HCT116 (cell line): ENCODE measurements at regions not wholly inside any gene's neighbourhood (a gene's known extent, or its start where the extent isn't known, plus 50 kb on each side); places are given as distances from the start of the nearest gene placed in this dataset.

Source experiments
- ATAC-seq: fragments of 200-7000 bp; cut with Tn5 transposase; 2 replicates; pipeline ENCODE4 v1.9.1; 2020; ENCODE audit warnings: mild to moderate bottlenecking, moderate library complexity
- BruUV-seq: library from RNA; stranded (reverse); fragments of 400-500 nt; replicated peaks from 2 replicates; lab custom pipeline; 2021; lab: Mats Ljungman, UMichigan
- CTCF ChIA-PET: fragments of 300-600 bp; sonication (Branson Sonifier 250); formaldehyde crosslinking; loops from one replicate; lab custom pipeline; 2021; ENCODE audit warnings: antibody characterized with exemption; lab: Charles Lee
- POLR2A ChIA-PET: fragments of 300-600, 350-600 bp; sonication (Branson Sonifier 250); formaldehyde crosslinking; loops from one replicate; lab custom pipeline; 2021; ENCODE audit warnings: antibody characterized with exemption; lab: Charles Lee
- RAD21 ChIA-PET, 2 experiments: fragments of 300-600 bp; sonication (Branson Sonifier 250); formaldehyde crosslinking; loops; one replicate each; lab custom pipeline; 2023; ENCODE audit warnings: low total read pairs in 2 of 2; ENCODE audit not compliant: uncharacterized antibody in 2 of 2, unreplicated experiment in 2 of 2, low non-redundant PET in 1 of 2; lab: Charles Lee
- DNase-seq: peaks from one replicate; pipeline ENCODE4 v3.0.0-alpha.2; 2010; ENCODE audit warnings: low read depth, low spot score
- H2AFZ ChIP-seq: fragments of 200-600 bp; shearing (Covaris generic), sonication (generic); 2 replicates; pipeline ENCODE4 v1.6.1; 2017; ENCODE audit warnings: low read depth, mixed run types, mixed read lengths, antibody characterized with exemption, low read length; ENCODE audit not compliant: poor library complexity, severe bottlenecking
- H3K27ac ChIP-seq: 2 replicates; pipeline ENCODE4 v1.5.1; 2012; ENCODE audit warnings: low read depth, low read length
- H3K27me3 ChIP-seq: fragments of 200-600 bp; sonication (generic); 2 replicates; pipeline ENCODE4 v1.6.1; 2016; ENCODE audit warnings: mixed run types, low read length, mixed read lengths; ENCODE audit not compliant: insufficient read depth
- H3K36me3 ChIP-seq, 2 experiments: fragments of 200-500 bp in 1 of 2; fragments of 200-600 bp in 1 of 2; sonication (Bioruptor generic) in 1 of 2; sonication (generic) in 1 of 2; 2 replicates each; pipeline versions ENCODE4 v1.5.1 to v1.6.1; 2014 to 2016; ENCODE audit warnings: low read length in 2 of 2, inconsistent platforms in 1 of 2, mixed read lengths in 1 of 2, mixed run types in 1 of 2; ENCODE audit not compliant: insufficient read depth in 2 of 2, control insufficient read depth in 1 of 2
- H3K4me1 ChIP-seq, 2 experiments: fragments of 200-600 bp in 1 of 2; sonication (generic) in 1 of 2; 2 replicates each; pipeline versions ENCODE4 v1.5.1 to v1.6.1; 2012 to 2017; ENCODE audit warnings: low read length in 2 of 2, inconsistent platforms in 1 of 2, mild to moderate bottlenecking in 1 of 2, mixed read lengths in 1 of 2, mixed run types in 1 of 2, moderate library complexity in 1 of 2; ENCODE audit not compliant: insufficient read depth in 2 of 2, control insufficient read depth in 1 of 2
- H3K4me2 ChIP-seq: fragments of 200-600 bp; sonication (generic); 2 replicates; pipeline ENCODE4 v1.6.1; 2017; ENCODE audit warnings: mixed run types, low read length, mixed read lengths
- H3K4me3 ChIP-seq, 2 experiments: fragments of 200-600 bp in 1 of 2; sonication (generic) in 1 of 2; replicated peaks in 1 of 2; 2 replicates each; pipeline ENCODE4 v1.5.1; 2011 to 2016; ENCODE audit warnings: low read length in 2 of 2, control low read depth in 1 of 2, low read depth in 1 of 2, mild to moderate bottlenecking in 1 of 2, mixed read lengths in 1 of 2, mixed run types in 1 of 2
- H3K79me2 ChIP-seq: fragments of 200-600 bp; sonication (generic); 2 replicates; pipeline ENCODE4 v1.6.1; 2017; ENCODE audit warnings: mild to moderate bottlenecking, mixed run types, low read length, moderate library complexity, mixed read lengths; ENCODE audit not compliant: insufficient read depth
- H3K9ac ChIP-seq: fragments of 200-600 bp; sonication (generic); 2 replicates; pipeline ENCODE4 v1.6.1; 2016; ENCODE audit warnings: low read length, mixed read lengths
- H3K9me2 ChIP-seq: fragments of 200-600 bp; sonication (generic), shearing (Covaris generic); 2 replicates; pipeline ENCODE4 v1.6.1; 2017; ENCODE audit warnings: mixed run types, mild to moderate bottlenecking, moderate library complexity; ENCODE audit not compliant: insufficient read depth
- H3K9me3 ChIP-seq, 2 experiments: fragments of 200-500 bp in 1 of 2; fragments of 200-600 bp in 1 of 2; sonication (Bioruptor generic) in 1 of 2; sonication (generic) in 1 of 2; 2 replicates each; pipeline ENCODE4 v1.6.1; 2014 to 2017; ENCODE audit warnings: low read length in 2 of 2, mixed read lengths in 2 of 2, inconsistent platforms in 1 of 2, low read depth in 1 of 2, mild to moderate bottlenecking in 1 of 2, mixed run types in 1 of 2, moderate library complexity in 1 of 2; ENCODE audit not compliant: control insufficient read depth in 1 of 2, insufficient read depth in 1 of 2
- H4K20me1 ChIP-seq: fragments of 200-600 bp; sonication (generic), shearing (Covaris generic); 2 replicates; pipeline ENCODE4 v1.6.1; 2017; ENCODE audit warnings: mixed run types, mild to moderate bottlenecking, moderate library complexity; ENCODE audit not compliant: insufficient read depth
- CBX3 ChIP-seq: IDR thresholded peaks from 2 replicates; pipeline ENCODE4 v1.6.1; 2012; ENCODE audit warnings: low read depth
- EGR1 ChIP-seq: IDR thresholded peaks from 2 replicates; pipeline ENCODE4 v1.6.1; 2012; ENCODE audit warnings: low read depth
- ELF1 ChIP-seq: IDR thresholded peaks from 2 replicates; pipeline ENCODE4 v1.6.1; 2012; ENCODE audit warnings: low read depth, borderline replicate concordance
- EZH2 ChIP-seq: fragments of 200-600 bp; sonication (generic); IDR thresholded peaks from 2 replicates; pipeline ENCODE4 v1.6.1; 2017; ENCODE audit warnings: antibody characterized with exemption, mixed run types
- EZH2phosphoT487 ChIP-seq: fragments of 200-600 bp; IDR thresholded peaks from 2 replicates; pipeline ENCODE4 v1.6.1; 2018; ENCODE audit warnings: antibody characterized with exemption, borderline replicate concordance
- FOSL1 ChIP-seq: IDR thresholded peaks from 2 replicates; pipeline ENCODE4 v1.6.1; 2012; ENCODE audit warnings: low read depth
- JUND ChIP-seq: IDR thresholded peaks from 2 replicates; pipeline ENCODE4 v1.6.1; 2012
- POLR2A ChIP-seq: IDR thresholded peaks from 2 replicates; pipeline ENCODE4 v1.7.0; 2011; ENCODE audit warnings: borderline replicate concordance; ENCODE audit not compliant: insufficient read depth, insufficient read length; ENCODE audit errors: extremely low read depth
- POLR2AphosphoS5 ChIP-seq: IDR thresholded peaks from 2 replicates; pipeline ENCODE4 v1.6.1; 2011; ENCODE audit warnings: mild to moderate bottlenecking, low read depth, low read length, moderate library complexity
- SIN3A ChIP-seq: IDR thresholded peaks from 2 replicates; pipeline ENCODE4 v1.6.1; 2012; ENCODE audit warnings: low read depth
- SP1 ChIP-seq: IDR thresholded peaks from 2 replicates; pipeline ENCODE4 v1.6.1; 2012; ENCODE audit warnings: low read depth
- TCF7L2 ChIP-seq: IDR thresholded peaks from 2 replicates; pipeline ENCODE4 v1.7.0; 2011; ENCODE audit warnings: borderline replicate concordance, inconsistent platforms; ENCODE audit not compliant: insufficient read depth, insufficient read length; ENCODE audit errors: extremely low read depth
- YY1 ChIP-seq: IDR thresholded peaks from 2 replicates; pipeline ENCODE4 v1.6.1; 2011; ENCODE audit warnings: low read length, low read depth, moderate library complexity, mild to moderate bottlenecking; ENCODE audit not compliant: insufficient replicate concordance; ENCODE audit errors: extremely low read depth
- ZNF274 ChIP-seq: fragments of 200-500 bp; sonication (Bioruptor generic); IDR thresholded peaks from 2 replicates; pipeline ENCODE4 v1.6.1; 2014; ENCODE audit warnings: mild to moderate bottlenecking, low read depth, low read length, inconsistent platforms
- intact Hi-C: fragments of 100-400 bp; cut with micrococcal nuclease; formaldehyde crosslinking; loops from 2 replicates; pipeline ENCODE4 v1.10.0; 2022
- TF ChIP-seq, protein P1 (sequence below), 3 experiments: fragments of 200-600 bp in 1 of 3; sonication (generic) in 1 of 3; IDR thresholded peaks in 2 of 3; conservative IDR thresholded peaks in 1 of 3; 2 replicates each; pipeline ENCODE4 v1.5.1; 2012 to 2017; ENCODE audit warnings: low read depth in 2 of 3, low read length in 2 of 3, antibody characterized with exemption in 1 of 3, borderline replicate concordance in 1 of 3, control low read depth in 1 of 3, mild to moderate bottlenecking in 1 of 3, mixed read lengths in 1 of 3, mixed run types in 1 of 3, moderate library complexity in 1 of 3; ENCODE audit not compliant: insufficient read depth in 1 of 3
- TF ChIP-seq, protein P2 (sequence below): IDR thresholded peaks from 2 replicates; pipeline ENCODE4 v1.6.1; 2011; ENCODE audit warnings: mild to moderate bottlenecking, low read length, moderate library complexity; ENCODE audit not compliant: insufficient replicate concordance; ENCODE audit errors: extremely low read depth
- TF ChIP-seq, protein P3 (sequence below): IDR thresholded peaks from 2 replicates; pipeline ENCODE4 v1.6.1; 2012

GRCh38 chr7:110412614-110413013 lies 678.3 kb upstream of the LRRN3 start:
- intact Hi-C loops, result no loop called here
- ChIA-PET CTCF (no interaction called here), POLR2A (no interaction called here)

GRCh38 chr7:110413038-110413437 lies 677.9 kb upstream of the LRRN3 start:
- H3K27me3 ChIP-seq, result no peaks in the 10 kb centered on the region
- no peak for TF ChIP-seq CBX3
- no peak for TF ChIP-seq ELF1
- TF ChIP-seq TCF7L2, result no peak
- no peak for TF ChIP-seq FOSL1
- TF ChIP-seq, protein P1, sequence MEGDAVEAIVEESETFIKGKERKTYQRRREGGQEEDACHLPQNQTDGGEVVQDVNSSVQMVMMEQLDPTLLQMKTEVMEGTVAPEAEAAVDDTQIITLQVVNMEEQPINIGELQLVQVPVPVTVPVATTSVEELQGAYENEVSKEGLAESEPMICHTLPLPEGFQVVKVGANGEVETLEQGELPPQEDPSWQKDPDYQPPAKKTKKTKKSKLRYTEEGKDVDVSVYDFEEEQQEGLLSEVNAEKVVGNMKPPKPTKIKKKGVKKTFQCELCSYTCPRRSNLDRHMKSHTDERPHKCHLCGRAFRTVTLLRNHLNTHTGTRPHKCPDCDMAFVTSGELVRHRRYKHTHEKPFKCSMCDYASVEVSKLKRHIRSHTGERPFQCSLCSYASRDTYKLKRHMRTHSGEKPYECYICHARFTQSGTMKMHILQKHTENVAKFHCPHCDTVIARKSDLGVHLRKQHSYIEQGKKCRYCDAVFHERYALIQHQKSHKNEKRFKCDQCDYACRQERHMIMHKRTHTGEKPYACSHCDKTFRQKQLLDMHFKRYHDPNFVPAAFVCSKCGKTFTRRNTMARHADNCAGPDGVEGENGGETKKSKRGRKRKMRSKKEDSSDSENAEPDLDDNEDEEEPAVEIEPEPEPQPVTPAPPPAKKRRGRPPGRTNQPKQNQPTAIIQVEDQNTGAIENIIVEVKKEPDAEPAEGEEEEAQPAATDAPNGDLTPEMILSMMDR (IDR thresholded peaks at IDR 0.05 in 2 of 3, conservative IDR thresholded peaks at IDR 0.05 in 1 of 3; ENCODE audit: borderline replicate concordance in 1 of 3, insufficient read depth in 1 of 3, low read depth in 2 of 3, low read length in 2 of 3), result no peak
- no peak for TF ChIP-seq EZH2phosphoT487
- TF ChIP-seq, protein P2, sequence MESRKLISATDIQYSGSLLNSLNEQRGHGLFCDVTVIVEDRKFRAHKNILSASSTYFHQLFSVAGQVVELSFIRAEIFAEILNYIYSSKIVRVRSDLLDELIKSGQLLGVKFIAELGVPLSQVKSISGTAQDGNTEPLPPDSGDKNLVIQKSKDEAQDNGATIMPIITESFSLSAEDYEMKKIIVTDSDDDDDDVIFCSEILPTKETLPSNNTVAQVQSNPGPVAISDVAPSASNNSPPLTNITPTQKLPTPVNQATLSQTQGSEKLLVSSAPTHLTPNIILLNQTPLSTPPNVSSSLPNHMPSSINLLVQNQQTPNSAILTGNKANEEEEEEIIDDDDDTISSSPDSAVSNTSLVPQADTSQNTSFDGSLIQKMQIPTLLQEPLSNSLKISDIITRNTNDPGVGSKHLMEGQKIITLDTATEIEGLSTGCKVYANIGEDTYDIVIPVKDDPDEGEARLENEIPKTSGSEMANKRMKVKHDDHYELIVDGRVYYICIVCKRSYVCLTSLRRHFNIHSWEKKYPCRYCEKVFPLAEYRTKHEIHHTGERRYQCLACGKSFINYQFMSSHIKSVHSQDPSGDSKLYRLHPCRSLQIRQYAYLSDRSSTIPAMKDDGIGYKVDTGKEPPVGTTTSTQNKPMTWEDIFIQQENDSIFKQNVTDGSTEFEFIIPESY, result no peak
- TF ChIP-seq SIN3A, result no peak
- no peak for TF ChIP-seq EGR1
- TF ChIP-seq SP1, result no peak
- no peak for TF ChIP-seq EZH2
- TF ChIP-seq POLR2A, result no peak
- TF ChIP-seq YY1, result no peak
- TF ChIP-seq ZNF274, result no peak
- TF ChIP-seq, protein P3, sequence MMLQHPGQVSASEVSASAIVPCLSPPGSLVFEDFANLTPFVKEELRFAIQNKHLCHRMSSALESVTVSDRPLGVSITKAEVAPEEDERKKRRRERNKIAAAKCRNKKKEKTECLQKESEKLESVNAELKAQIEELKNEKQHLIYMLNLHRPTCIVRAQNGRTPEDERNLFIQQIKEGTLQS, result no peak
- no peak for TF ChIP-seq JUND
- TF ChIP-seq POLR2AphosphoS5, result no peak
- TF ChIP-seq, all 23 proteins: peak for 0
- H3K4me3 ChIP-seq, result no peak overlapping the region
- H3K79me2 ChIP-seq, result no peaks in the 10 kb centered on the region
- no peak overlapping the region for H3K9ac ChIP-seq
- ChIA-PET RAD21 (no interaction called here), CTCF (no interaction called here), POLR2A (no interaction called here)
- DNase-seq, result no peak
- ATAC-seq, result no peak
- no peaks in the 10 kb centered on the region for H3K4me1 ChIP-seq
- H3K36me3 ChIP-seq, result no peaks in the 10 kb centered on the region
- H3K9me2 ChIP-seq, result no peaks in the 10 kb centered on the region
- H3K4me2 ChIP-seq, result no peak overlapping the region
- no peaks in the 10 kb centered on the region for H3K9me3 ChIP-seq
- intact Hi-C loops, result no loop called here
- no peak overlapping the region for H3K27ac ChIP-seq
- H4K20me1 ChIP-seq, result no peaks in the 10 kb centered on the region
- no peak overlapping the region for H2AFZ ChIP-seq
- BruUV-seq, result no TSS peak

More at GRCh38 chr7:110412614-110413013, 678.3 kb upstream of the LRRN3 start:
- Histone ChIP-seq H3K9ac (no peak overlapping the region), H4K20me1 (no peaks in the 10 kb centered on the region), H3K4me2 (no peak overlapping the region), H2AFZ (no peak overlapping the region)
- TF ChIP-seq FOSL1 (no peak), POLR2AphosphoS5 (no peak)
- TF ChIP-seq, all 23 proteins: peak for 0
- BruUV-seq, result no TSS peak
- RAD21 ChIA-PET, result no interaction called here
- H3K9me2 ChIP-seq, result no peaks in the 10 kb centered on the region
- H3K27me3 ChIP-seq, result no peaks in the 10 kb centered on the region
- H3K27ac ChIP-seq, result no peak overlapping the region
- DNase-seq (no peak), ATAC-seq (no peak)
- H3K4me1 ChIP-seq, result no peaks in the 10 kb centered on the region
- no peaks in the 10 kb centered on the region for H3K9me3 ChIP-seq
- H3K36me3 ChIP-seq, result no peaks in the 10 kb centered on the region
- no peaks in the 10 kb centered on the region for H3K79me2 ChIP-seq
- no peak overlapping the region for H3K4me3 ChIP-seq
